Neuronal stem cell (in vitro differentiated cells): ENCODE measurements at regions not wholly inside any gene's neighbourhood (a gene's known extent, or its start where the extent isn't known, plus 50 kb on each side); places are given as distances from the start of the nearest gene placed in this dataset.

Source experiments
- DNase-seq: peaks from one replicate; pipeline ENCODE4 v3.0.0-alpha.2; 2013; ENCODE audit warnings: low spot score
- H2AFZ ChIP-seq: one replicate; pipeline ENCODE4 v1.6.1; 2013; ENCODE audit warnings: mild to moderate bottlenecking, low read length, inconsistent platforms
- H2AK5ac ChIP-seq: 2 replicates; pipeline ENCODE4 v1.6.1; 2013; ENCODE audit warnings: low read depth, mild to moderate bottlenecking, inconsistent platforms, low read length, moderate library complexity, mixed read lengths
- H2BK120ac ChIP-seq: 2 replicates; pipeline ENCODE4 v1.6.1; 2013; ENCODE audit warnings: low read depth, mild to moderate bottlenecking, inconsistent platforms, low read length, moderate library complexity, mixed read lengths
- H2BK12ac ChIP-seq: one replicate; pipeline ENCODE4 v1.6.1; 2013; ENCODE audit warnings: low read length, inconsistent platforms
- H2BK15ac ChIP-seq: 2 replicates; pipeline ENCODE4 v1.6.1; 2013; ENCODE audit warnings: mild to moderate bottlenecking, low read length, inconsistent platforms, mixed read lengths
- H2BK5ac ChIP-seq: one replicate; pipeline ENCODE4 v1.6.1; 2013; ENCODE audit warnings: inconsistent platforms, mild to moderate bottlenecking, low read length, moderate library complexity
- H3K14ac ChIP-seq: one replicate; pipeline ENCODE4 v1.6.1; 2013; ENCODE audit warnings: low read length, inconsistent platforms
- H3K18ac ChIP-seq: 2 replicates; pipeline ENCODE4 v1.6.1; 2013; ENCODE audit warnings: low read length, inconsistent platforms
- H3K23ac ChIP-seq: 2 replicates; pipeline ENCODE4 v1.6.1; 2013; ENCODE audit warnings: low read depth, mild to moderate bottlenecking, mixed read lengths, low read length, inconsistent platforms; ENCODE audit not compliant: poor library complexity
- H3K27ac ChIP-seq: replicated peaks from 3 replicates; pipeline ENCODE4 v1.5.1; 2013; ENCODE audit warnings: low read length, inconsistent platforms
- H3K27me3 ChIP-seq, 3 experiments: 2 replicates each; pipeline ENCODE4 v1.6.1; 2013; ENCODE audit warnings: low read length in 3 of 3, mild to moderate bottlenecking in 2 of 3, inconsistent platforms in 1 of 3, low read depth in 1 of 3, mixed read lengths in 1 of 3, moderate library complexity in 1 of 3; ENCODE audit not compliant: control insufficient read depth in 3 of 3, insufficient read depth in 3 of 3
- H3K36me3 ChIP-seq, 2 donors: replicated peaks in 1 of 2; 2 replicates each; pipeline ENCODE4 v1.6.1; 2013; ENCODE audit warnings: low read length in 2 of 2; ENCODE audit not compliant: control insufficient read depth in 2 of 2, insufficient read depth in 2 of 2
- H3K4ac ChIP-seq: 2 replicates; pipeline ENCODE4 v1.6.1; 2013; ENCODE audit warnings: inconsistent platforms, mild to moderate bottlenecking, low read length, moderate library complexity
- H3K4me1 ChIP-seq, 2 donors: 1 replicate in 1 of 2; 2 replicates in 1 of 2; pipeline ENCODE4 v1.6.1; 2013; ENCODE audit warnings: low read length in 2 of 2, low read depth in 1 of 2; ENCODE audit not compliant: control insufficient read depth in 2 of 2, insufficient read depth in 1 of 2
- H3K4me2 ChIP-seq: one replicate; pipeline ENCODE4 v1.6.1; 2013; ENCODE audit warnings: mild to moderate bottlenecking, low read length, inconsistent platforms; ENCODE audit not compliant: insufficient read depth, poor library complexity, severe bottlenecking
- H3K4me3 ChIP-seq, 2 donors: 2 replicates each; pipeline ENCODE4 v1.5.1; 2013; ENCODE audit warnings: low read length in 2 of 2, mild to moderate bottlenecking in 2 of 2, inconsistent platforms in 1 of 2, moderate library complexity in 1 of 2
- H3K79me1 ChIP-seq: one replicate; pipeline ENCODE4 v1.6.1; 2013; ENCODE audit warnings: low read depth, mild to moderate bottlenecking, inconsistent platforms, low read length, moderate library complexity
- H3K9ac ChIP-seq: one replicate; pipeline ENCODE4 v1.6.1; 2013; ENCODE audit warnings: mild to moderate bottlenecking, low read depth, low read length, inconsistent platforms; ENCODE audit not compliant: poor library complexity
- H3K9me3 ChIP-seq, 2 donors: replicated peaks in 1 of 2; 2 replicates each; pipeline versions ENCODE3 to v1.6.1; 2013; ENCODE audit warnings: low read length in 2 of 2, mild to moderate bottlenecking in 2 of 2, inconsistent platforms in 1 of 2, low read depth in 1 of 2, mixed read lengths in 1 of 2, moderate library complexity in 1 of 2; ENCODE audit not compliant: control insufficient read depth in 2 of 2, insufficient read depth in 1 of 2
- H4K8ac ChIP-seq: one replicate; pipeline ENCODE4 v1.6.1; 2013; ENCODE audit warnings: low read depth, mild to moderate bottlenecking, inconsistent platforms, low read length, moderate library complexity
- H4K91ac ChIP-seq: one replicate; pipeline ENCODE4 v1.6.1; 2013; ENCODE audit warnings: low read length, low read depth, mild to moderate bottlenecking, inconsistent platforms; ENCODE audit not compliant: poor library complexity
- WGBS, 2 donors: extraction: QIAGEN DNeasy Blood & Tissue Kit; methylation state at CpG; one replicate each; pipeline ENCODE4 v1.1.7; 2013; ENCODE audit warnings: missing lambda C conversion rate in 2 of 2, mixed read lengths in 1 of 2; ENCODE audit not compliant: insufficient read length in 2 of 2, insufficient replicate concordance in 1 of 2; ENCODE audit errors: extremely low coverage in 2 of 2; 5-methylcytosine and 5-hydroxymethylcytosine counted together

- H3K27ac ChIP-seq = no peak overlapping the region
- no peak overlapping the region for H2BK15ac ChIP-seq
- peaks cover 0 to 1% of the 10 kb centered on the region in 2 donors for H3K9me3 ChIP-seq
- no peak overlapping the region for H3K4ac ChIP-seq
- H3K9ac ChIP-seq = no peak overlapping the region
- H2BK12ac ChIP-seq = no peak overlapping the region
- no CpG with 5 or more reads among the region's 15 CpGs for WGBS, 2 donors
- DNase-seq = no peak
- H3K4me3 ChIP-seq = no peak overlapping the region
- H3K79me1 ChIP-seq = no peaks in the 10 kb centered on the region
- H3K23ac ChIP-seq = no peak overlapping the region
- no peaks in the 10 kb centered on the region for H3K4me1 ChIP-seq
- peaks cover 0 to 13% (median 0%) of the 10 kb centered on the region in 3 experiments for H3K27me3 ChIP-seq
- H4K91ac ChIP-seq = no peak overlapping the region
- no peak overlapping the region for H2BK5ac ChIP-seq
- no peak overlapping the region for H3K14ac ChIP-seq
- no peak overlapping the region for H2AK5ac ChIP-seq
- H2AFZ ChIP-seq = no peak overlapping the region
- H3K18ac ChIP-seq = no peak overlapping the region
- no peaks in the 10 kb centered on the region for H3K36me3 ChIP-seq
- H2BK120ac ChIP-seq = no peak overlapping the region
- no peak overlapping the region for H3K4me2 ChIP-seq
- no peak overlapping the region for H4K8ac ChIP-seq
These were observed 91.7 kb upstream of the MYL2 start for GRCh38 chr12:111011999-111012600.

- no peak overlapping the region for H2AK5ac ChIP-seq
- WGBS, 2 donors = 100% methylated on average over 1 of the region's 6 CpGs
- H3K36me3 ChIP-seq = no peaks in the 10 kb centered on the region
- no peak overlapping the region for H2AFZ ChIP-seq
- no peak overlapping the region for H3K9ac ChIP-seq
- no peak overlapping the region for H3K4ac ChIP-seq
- peaks cover 0 to 1% of the 10 kb centered on the region in 2 donors for H3K9me3 ChIP-seq
- no peak overlapping the region for H2BK15ac ChIP-seq
- no peak overlapping the region for H3K18ac ChIP-seq
- no peaks in the 10 kb centered on the region for H3K79me1 ChIP-seq
- H3K27ac ChIP-seq = no peak overlapping the region
- H3K27me3 ChIP-seq = peaks cover 0 to 7% (median 0%) of the 10 kb centered on the region in 3 experiments
- H3K14ac ChIP-seq = no peak overlapping the region
- H2BK120ac ChIP-seq = no peak overlapping the region
- H3K4me3 ChIP-seq = no peak overlapping the region
- no peak overlapping the region for H3K4me2 ChIP-seq
- no peak overlapping the region for H2BK12ac ChIP-seq
- no peak for DNase-seq
- no peak overlapping the region for H2BK5ac ChIP-seq
- no peak overlapping the region for H4K91ac ChIP-seq
- no peak overlapping the region for H4K8ac ChIP-seq
- no peaks in the 10 kb centered on the region for H3K4me1 ChIP-seq
- no peak overlapping the region for H3K23ac ChIP-seq
These were observed 90.7 kb upstream of the MYL2 start for GRCh38 chr12:111010916-111011657.

DNA sequence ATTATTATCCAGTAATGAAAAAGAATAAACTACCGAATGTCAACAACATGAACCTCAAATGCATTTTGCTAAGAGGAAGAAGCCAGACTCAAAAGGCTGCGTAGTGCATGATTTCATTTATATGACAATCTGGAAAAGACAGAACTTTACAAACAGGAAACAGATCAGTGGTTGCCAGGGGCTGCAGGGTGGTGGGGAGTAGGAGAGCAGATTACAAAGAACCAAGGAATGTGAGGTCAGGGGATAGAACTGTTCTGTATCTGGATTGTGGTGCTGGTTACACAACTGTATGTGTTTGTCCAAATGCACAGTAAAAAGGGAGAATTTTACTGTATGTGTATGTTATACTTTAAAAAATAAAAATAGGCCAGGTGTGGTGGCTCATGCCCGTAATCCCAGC is 89.7 kb upstream of the MYL2 start:
- no peak overlapping the region for H3K27ac ChIP-seq
- H3K14ac ChIP-seq = no peak overlapping the region
- no peaks in the 10 kb centered on the region for H3K36me3 ChIP-seq
- no peaks in the 10 kb centered on the region for H3K79me1 ChIP-seq
- no peak overlapping the region for H2BK12ac ChIP-seq
- no peak overlapping the region for H2BK120ac ChIP-seq
- H3K4me3 ChIP-seq = no peak overlapping the region
- no CpG with 5 or more reads among the region's 3 CpGs for WGBS, 2 donors
- DNase-seq = no peak
- H3K27me3 ChIP-seq = peaks cover 0 to 1% (median 0%) of the 10 kb centered on the region in 3 experiments
- H4K8ac ChIP-seq = no peak overlapping the region
- H2AK5ac ChIP-seq = no peak overlapping the region
- no peak overlapping the region for H3K4me2 ChIP-seq
- no peak overlapping the region for H3K9ac ChIP-seq
- no peak overlapping the region for H2AFZ ChIP-seq
- no peak overlapping the region for H3K23ac ChIP-seq
- H3K4me1 ChIP-seq = no peaks in the 10 kb centered on the region
- H2BK15ac ChIP-seq = no peak overlapping the region
- H3K9me3 ChIP-seq = peaks cover 0 to 1% of the 10 kb centered on the region in 2 donors
- H3K18ac ChIP-seq = no peak overlapping the region
- H3K4ac ChIP-seq = no peak overlapping the region
- no peak overlapping the region for H2BK5ac ChIP-seq
- H4K91ac ChIP-seq = no peak overlapping the region

- DNase-seq = no peak
- Histone ChIP-seq H3K4me3 (no peak overlapping the region), H2BK15ac (no peak overlapping the region), H2AFZ (no peak overlapping the region), H2BK120ac (no peak overlapping the region), H3K79me1 (no peaks in the 10 kb centered on the region), H4K91ac (no peak overlapping the region), H3K27me3 (peaks cover 0 to 2% (median 0%) of the 10 kb centered on the region in 3 experiments), H3K27ac (no peak overlapping the region), H3K9ac (no peak overlapping the region), H3K36me3 (no peaks in the 10 kb centered on the region), H2BK5ac (no peak overlapping the region), H3K23ac (no peak overlapping the region), H3K4me2 (no peak overlapping the region), H3K9me3 (no peaks in the 10 kb centered on the region), H3K14ac (no peak overlapping the region), H3K4me1 (no peaks in the 10 kb centered on the region), H3K18ac (no peak overlapping the region), H4K8ac (no peak overlapping the region), H3K4ac (no peak overlapping the region), H2AK5ac (no peak overlapping the region), H2BK12ac (no peak overlapping the region)
- WGBS, 2 donors = no CpG with 5 or more reads among the region's 2 CpGs
These were observed 86.2 kb upstream of the MYL2 start for GRCh38 chr12:111006621-111007020.
